ENCODE measurements at regions not wholly inside any gene's neighbourhood (a gene's known extent, or its start where the extent isn't known, plus 50 kb on each side); places are given as distances from the start of the nearest gene placed in this dataset.

- DNase-seq (ENCODE audit: extremely low spot score), result no peak
- TF ChIP-seq, protein P1, sequence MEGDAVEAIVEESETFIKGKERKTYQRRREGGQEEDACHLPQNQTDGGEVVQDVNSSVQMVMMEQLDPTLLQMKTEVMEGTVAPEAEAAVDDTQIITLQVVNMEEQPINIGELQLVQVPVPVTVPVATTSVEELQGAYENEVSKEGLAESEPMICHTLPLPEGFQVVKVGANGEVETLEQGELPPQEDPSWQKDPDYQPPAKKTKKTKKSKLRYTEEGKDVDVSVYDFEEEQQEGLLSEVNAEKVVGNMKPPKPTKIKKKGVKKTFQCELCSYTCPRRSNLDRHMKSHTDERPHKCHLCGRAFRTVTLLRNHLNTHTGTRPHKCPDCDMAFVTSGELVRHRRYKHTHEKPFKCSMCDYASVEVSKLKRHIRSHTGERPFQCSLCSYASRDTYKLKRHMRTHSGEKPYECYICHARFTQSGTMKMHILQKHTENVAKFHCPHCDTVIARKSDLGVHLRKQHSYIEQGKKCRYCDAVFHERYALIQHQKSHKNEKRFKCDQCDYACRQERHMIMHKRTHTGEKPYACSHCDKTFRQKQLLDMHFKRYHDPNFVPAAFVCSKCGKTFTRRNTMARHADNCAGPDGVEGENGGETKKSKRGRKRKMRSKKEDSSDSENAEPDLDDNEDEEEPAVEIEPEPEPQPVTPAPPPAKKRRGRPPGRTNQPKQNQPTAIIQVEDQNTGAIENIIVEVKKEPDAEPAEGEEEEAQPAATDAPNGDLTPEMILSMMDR (IDR thresholded peaks at IDR 0.05; ENCODE audit: control extremely low read depth, extremely low read depth, low read depth, missing control alignments), result no peak
- POLR2A ChIA-PET, result no interaction called here
- CTCF ChIA-PET, result no interaction called here
These were observed 299.8 kb upstream of the ZFHX3 start for GRCh38 chr16:73347500-73348375.

GRCh38 chr16:73339821-73340220 lies 291.9 kb upstream of the ZFHX3 start:
- ChIA-PET POLR2A (no interaction called here), CTCF (interaction anchor here (1.0 kb wide), 1 partner anchor 13 kb away, joined by 3 read pairs; no protein-coding TSS in a partner anchor)
- TF ChIP-seq, protein P1 (IDR thresholded peaks at IDR 0.05; ENCODE audit: control extremely low read depth, extremely low read depth, low read depth, missing control alignments), result no peak
- DNase-seq (ENCODE audit: extremely low spot score), result no peak

DNA sequence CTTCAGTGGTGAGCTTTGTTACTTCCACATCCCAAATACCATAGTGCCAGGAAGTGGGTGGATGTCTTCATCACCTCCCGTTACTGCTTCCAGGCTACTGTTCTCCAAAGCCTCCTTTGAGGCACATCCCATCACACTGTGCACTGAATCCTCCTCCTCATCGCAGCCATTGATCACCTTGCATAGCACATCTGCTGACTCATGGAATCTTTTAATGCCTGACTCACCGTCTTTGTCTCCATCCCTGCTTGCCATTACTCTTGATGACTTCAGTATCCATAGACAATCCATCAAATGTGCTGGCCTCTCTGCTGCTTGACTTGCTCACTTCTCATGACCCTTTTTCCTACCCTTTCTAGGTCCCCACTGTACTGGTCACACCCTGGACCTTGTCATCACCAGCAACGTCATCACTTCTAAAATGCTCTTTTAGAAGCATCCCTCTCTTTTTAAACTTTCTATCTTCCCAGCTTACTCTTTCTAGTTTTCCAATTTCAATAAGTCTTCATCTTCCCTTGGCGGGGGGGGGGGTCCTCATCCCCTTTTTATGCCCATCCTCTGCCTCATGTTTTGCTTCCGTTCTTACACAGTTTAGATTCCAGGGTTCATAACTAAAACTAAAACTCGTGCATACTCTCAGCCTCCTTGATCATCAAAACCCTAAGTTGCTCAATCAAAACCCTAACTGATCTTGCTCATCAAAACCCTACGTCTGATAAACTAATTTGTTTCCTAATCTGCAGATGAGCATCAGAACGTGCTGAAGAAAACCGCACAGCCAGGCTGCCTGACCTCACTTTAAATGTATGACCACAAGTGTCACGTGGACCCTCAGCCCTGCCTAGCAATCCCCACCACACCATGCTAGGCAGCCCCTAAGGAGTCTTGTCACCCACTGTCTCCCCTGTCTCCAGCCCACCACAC lies 289.7 kb upstream of the ZFHX3 start:
- POLR2A ChIA-PET, result no interaction called here
- CTCF ChIA-PET, result no interaction called here
- TF ChIP-seq, protein P1 (IDR thresholded peaks at IDR 0.05; ENCODE audit: control extremely low read depth, extremely low read depth, low read depth, missing control alignments), result no peak
- DNase-seq (ENCODE audit: extremely low spot score), result no peak

DNA sequence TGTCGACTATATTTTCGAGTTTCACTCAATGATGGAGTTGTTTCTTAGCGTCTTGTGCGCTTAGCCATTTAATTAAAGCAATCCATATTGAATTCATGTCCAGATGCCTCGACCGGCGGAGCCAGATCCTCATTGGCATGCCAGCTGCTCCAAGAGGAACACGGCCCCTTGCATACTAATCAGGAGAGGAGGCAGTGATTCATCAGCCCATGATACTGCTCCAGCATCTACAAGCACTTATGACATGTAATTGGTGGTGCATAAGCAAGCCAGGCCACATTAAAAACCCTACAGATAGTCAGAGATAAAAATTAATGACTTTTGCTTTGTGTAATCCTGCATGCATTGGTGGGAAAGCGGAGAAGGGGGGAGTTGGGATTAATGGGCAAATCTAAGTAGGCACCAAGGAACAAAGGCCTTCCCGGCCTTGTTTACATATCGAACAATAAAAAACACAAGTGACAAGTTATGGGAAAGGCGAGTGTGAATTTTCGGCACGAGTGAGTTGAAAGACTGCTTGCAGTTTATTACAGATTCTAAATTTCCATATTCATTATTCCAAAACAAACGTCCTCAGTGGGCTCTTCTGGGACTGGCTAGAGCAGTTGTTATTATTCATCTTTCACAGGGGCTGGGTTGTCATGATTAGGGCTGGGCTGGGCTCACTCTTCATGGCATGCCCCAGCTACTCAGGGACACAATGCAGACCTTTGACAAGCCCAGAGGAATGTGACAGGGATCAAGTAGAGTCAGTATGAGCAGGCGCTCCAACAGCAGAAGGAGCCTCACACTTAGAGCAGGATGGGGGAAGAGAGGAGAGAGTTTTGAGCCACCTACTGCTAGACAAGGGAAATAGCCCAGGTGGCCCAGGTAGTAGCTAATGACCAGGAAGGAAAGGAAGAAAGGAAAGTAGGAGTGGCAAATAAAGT lies 281.7 kb upstream of the ZFHX3 start:
- TF ChIP-seq, protein P1 (IDR thresholded peaks at IDR 0.05; ENCODE audit: control extremely low read depth, extremely low read depth, low read depth, missing control alignments), result no peak
- ChIA-PET POLR2A (no interaction called here), CTCF (no interaction called here)

GRCh38 chr16:73326770-73327470 lies 279.0 kb upstream of the ZFHX3 start:
- TF ChIP-seq, protein P1 (IDR thresholded peaks at IDR 0.05; ENCODE audit: control extremely low read depth, extremely low read depth, low read depth, missing control alignments), result no peak
- ChIA-PET CTCF (interaction anchor here (1.4 kb wide), 1 partner anchor 12 kb away, joined by 3 read pairs; no protein-coding TSS in a partner anchor), POLR2A (no interaction called here)
- DNase-seq (ENCODE audit: extremely low spot score), result no peak

More for the DNA sequence above, 281.7 kb upstream of the ZFHX3 start:
- DNase-seq (ENCODE audit: extremely low spot score), result no peak

Measured in GM10248 (cell line).